ENCODE measurements at regions not wholly inside any gene's neighbourhood (a gene's known extent, or its start where the extent isn't known, plus 50 kb on each side); places are given as distances from the start of the nearest gene placed in this dataset.

DNA sequence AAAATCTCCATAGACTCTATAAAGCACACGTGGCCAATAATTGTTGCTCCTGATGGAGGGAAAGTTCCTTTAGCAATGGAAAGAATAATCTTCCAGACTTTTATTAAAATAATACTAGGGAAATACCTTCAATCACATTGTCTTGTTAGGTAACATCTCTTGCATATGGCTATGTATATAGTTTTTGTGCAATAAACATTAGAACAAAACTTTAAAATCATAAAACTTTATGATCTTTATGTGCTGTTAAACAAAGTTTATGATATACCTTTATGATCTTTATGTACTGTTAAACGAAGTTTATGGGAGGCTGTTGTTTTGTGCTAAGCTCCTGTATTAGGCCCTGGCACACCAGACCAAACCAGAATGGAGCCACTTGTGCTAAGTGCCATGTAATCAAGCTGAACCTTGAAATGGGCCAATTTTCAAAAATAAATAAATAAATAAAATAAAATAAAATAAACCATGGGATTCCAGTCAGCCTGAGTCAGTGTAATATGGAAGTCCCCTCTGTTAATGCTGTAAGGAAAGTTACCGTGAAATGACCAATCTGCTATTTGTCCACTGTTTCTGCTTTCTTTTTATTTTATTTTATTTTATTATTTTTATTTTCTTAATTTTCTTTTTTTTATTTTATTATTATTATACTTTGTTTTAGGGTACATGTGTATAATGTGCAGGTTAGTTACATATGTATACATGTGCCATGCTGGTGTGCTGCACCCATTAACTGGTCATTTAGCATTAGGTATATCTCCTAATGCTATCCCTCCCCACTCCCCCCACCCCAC lies 431.3 kb downstream of the SPATA31D1 start (continued):
- TF ChIP-seq, protein P1, sequence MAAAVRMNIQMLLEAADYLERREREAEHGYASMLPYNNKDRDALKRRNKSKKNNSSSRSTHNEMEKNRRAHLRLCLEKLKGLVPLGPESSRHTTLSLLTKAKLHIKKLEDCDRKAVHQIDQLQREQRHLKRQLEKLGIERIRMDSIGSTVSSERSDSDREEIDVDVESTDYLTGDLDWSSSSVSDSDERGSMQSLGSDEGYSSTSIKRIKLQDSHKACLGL (CRISPR knock-in tag; IDR thresholded peaks at IDR 0.05; ENCODE audit: borderline replicate concordance, poor library complexity, severe bottlenecking) = no peak
- TF ChIP-seq, protein P2, sequence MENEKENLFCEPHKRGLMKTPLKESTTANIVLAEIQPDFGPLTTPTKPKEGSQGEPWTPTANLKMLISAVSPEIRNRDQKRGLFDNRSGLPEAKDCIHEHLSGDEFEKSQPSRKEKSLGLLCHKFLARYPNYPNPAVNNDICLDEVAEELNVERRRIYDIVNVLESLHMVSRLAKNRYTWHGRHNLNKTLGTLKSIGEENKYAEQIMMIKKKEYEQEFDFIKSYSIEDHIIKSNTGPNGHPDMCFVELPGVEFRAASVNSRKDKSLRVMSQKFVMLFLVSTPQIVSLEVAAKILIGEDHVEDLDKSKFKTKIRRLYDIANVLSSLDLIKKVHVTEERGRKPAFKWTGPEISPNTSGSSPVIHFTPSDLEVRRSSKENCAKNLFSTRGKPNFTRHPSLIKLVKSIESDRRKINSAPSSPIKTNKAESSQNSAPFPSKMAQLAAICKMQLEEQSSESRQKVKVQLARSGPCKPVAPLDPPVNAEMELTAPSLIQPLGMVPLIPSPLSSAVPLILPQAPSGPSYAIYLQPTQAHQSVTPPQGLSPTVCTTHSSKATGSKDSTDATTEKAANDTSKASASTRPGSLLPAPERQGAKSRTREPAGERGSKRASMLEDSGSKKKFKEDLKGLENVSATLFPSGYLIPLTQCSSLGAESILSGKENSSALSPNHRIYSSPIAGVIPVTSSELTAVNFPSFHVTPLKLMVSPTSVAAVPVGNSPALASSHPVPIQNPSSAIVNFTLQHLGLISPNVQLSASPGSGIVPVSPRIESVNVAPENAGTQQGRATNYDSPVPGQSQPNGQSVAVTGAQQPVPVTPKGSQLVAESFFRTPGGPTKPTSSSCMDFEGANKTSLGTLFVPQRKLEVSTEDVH (IDR thresholded peaks at IDR 0.05; ENCODE audit: low read depth, partially characterized antibody) = no peak
- TF ChIP-seq RAD51 (IDR thresholded peaks at IDR 0.05; ENCODE audit: borderline replicate concordance, low read depth) (no peak), HCFC1 (IDR thresholded peaks at IDR 0.05; ENCODE audit: low read depth, low read length) (no peak), DIDO1 (tag; IDR thresholded peaks at IDR 0.05; ENCODE audit: low read depth) (no peak), SMAD3 (CRISPR knock-in tag; conservative IDR thresholded peaks at IDR 0.05) (no peak), HNRNPH1 (optimal IDR thresholded peaks at IDR 0.05; ENCODE audit: low read depth, low read length) (no peak)
- TF ChIP-seq, protein P3, sequence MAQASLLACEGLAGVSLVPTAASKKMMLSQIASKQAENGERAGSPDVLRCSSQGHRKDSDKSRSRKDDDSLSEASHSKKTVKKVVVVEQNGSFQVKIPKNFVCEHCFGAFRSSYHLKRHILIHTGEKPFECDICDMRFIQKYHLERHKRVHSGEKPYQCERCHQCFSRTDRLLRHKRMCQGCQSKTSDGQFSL (CRISPR knock-in tag; IDR thresholded peaks at IDR 0.05) = no peak
- TF ChIP-seq, protein P3 (tag; IDR thresholded peaks at IDR 0.05) = no peak
- TF ChIP-seq, protein P4, sequence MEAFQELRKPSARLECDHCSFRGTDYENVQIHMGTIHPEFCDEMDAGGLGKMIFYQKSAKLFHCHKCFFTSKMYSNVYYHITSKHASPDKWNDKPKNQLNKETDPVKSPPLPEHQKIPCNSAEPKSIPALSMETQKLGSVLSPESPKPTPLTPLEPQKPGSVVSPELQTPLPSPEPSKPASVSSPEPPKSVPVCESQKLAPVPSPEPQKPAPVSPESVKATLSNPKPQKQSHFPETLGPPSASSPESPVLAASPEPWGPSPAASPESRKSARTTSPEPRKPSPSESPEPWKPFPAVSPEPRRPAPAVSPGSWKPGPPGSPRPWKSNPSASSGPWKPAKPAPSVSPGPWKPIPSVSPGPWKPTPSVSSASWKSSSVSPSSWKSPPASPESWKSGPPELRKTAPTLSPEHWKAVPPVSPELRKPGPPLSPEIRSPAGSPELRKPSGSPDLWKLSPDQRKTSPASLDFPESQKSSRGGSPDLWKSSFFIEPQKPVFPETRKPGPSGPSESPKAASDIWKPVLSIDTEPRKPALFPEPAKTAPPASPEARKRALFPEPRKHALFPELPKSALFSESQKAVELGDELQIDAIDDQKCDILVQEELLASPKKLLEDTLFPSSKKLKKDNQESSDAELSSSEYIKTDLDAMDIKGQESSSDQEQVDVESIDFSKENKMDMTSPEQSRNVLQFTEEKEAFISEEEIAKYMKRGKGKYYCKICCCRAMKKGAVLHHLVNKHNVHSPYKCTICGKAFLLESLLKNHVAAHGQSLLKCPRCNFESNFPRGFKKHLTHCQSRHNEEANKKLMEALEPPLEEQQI (IDR thresholded peaks at IDR 0.05) = no peak
- TF ChIP-seq, protein P5, sequence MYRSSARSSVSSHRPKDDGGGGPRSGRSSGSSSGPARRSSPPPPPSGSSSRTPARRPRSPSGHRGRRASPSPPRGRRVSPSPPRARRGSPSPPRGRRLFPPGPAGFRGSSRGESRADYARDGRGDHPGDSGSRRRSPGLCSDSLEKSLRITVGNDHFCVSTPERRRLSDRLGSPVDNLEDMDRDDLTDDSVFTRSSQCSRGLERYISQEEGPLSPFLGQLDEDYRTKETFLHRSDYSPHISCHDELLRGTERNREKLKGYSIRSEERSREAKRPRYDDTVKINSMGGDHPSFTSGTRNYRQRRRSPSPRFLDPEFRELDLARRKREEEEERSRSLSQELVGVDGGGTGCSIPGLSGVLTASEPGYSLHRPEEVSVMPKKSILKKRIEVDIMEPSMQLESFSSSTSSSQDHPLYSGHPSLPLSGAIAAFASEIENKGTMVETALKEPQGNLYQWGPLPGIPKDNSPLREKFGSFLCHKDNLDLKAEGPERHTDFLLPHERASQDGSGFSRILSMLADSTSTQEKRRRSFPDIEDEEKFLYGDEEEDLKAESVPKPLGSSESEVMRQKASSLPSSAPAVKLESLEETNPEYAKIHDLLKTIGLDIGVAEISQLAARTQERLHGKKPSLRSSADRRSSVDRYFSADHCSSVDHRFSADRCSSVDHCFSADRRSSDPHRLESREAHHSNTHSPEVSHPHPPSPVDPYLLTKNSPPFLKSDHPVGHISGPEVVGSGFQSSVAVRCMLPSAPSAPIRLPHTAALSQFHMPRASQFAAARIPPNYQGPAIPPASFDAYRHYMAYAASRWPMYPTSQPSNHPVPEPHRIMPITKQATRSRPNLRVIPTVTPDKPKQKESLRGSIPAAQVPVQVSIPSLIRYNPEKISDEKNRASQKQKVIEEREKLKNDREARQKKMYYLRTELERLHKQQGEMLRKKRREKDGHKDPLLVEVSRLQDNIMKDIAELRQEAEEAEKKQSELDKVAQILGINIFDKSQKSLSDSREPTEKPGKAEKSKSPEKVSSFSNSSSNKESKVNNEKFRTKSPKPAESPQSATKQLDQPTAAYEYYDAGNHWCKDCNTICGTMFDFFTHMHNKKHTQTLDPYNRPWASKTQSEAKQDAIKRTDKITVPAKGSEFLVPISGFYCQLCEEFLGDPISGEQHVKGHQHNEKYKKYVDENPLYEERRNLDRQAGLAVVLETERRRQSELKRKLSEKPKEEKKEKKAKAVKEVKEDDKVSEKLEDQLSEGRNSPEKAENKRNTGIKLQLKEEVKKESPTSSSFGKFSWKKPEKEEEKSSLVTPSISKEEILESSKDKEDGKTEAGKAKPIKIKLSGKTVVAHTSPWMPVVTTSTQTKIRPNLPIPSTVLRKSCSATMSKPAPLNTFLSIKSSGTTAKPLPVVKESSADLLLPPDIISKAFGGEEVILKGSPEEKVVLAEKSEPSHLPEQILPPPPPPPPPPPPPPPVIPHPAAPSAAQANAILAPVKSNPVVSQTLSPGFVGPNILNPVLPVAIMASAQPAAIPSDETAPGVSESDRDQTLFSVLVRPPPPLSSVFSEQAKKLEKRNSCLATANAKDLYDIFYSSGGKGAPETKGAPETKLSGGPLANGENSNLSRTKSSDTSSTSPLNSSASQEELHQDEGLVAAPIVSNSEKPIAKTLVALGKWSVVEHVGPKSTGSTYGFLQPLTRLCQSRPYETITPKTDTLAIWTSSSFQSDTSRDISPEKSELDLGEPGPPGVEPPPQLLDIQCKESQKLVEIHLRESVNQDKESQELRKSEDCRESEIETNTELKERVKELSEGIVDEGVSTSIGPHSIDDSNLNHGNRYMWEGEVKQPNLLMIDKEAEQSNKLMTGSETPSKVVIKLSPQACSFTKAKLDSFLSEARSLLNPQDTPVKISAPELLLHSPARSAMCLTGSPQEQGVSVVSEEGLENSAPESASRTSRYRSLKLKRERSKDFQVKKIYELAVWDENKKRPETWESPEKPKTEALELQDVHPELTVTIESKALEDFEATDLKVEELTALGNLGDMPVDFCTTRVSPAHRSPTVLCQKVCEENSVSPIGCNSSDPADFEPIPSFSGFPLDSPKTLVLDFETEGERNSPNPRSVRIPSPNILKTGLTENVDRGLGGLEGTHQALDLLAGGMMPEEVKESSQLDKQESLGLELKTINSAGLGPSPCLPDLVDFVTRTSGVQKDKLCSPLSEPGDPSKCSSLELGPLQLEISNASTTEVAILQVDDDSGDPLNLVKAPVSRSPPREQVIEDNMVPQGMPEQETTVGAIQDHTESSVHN (IDR thresholded peaks at IDR 0.05; ENCODE audit: borderline replicate concordance in 1 of 2, low read depth in 1 of 2) = no peak

Data from K562 (cell line).